NT2/D1 (cell line): ENCODE measurements at regions not wholly inside any gene's neighbourhood (a gene's known extent, or its start where the extent isn't known, plus 50 kb on each side); places are given as distances from the start of the nearest gene placed in this dataset.

Source experiments
- SUZ12 ChIP-seq: IDR thresholded peaks from 2 replicates; pipeline ENCODE4 v1.6.1; 2011; ENCODE audit not compliant: insufficient read length, insufficient read depth; ENCODE audit errors: extremely low read depth
- YY1 ChIP-seq: IDR thresholded peaks from 2 replicates; pipeline ENCODE4 v1.6.1; 2011; ENCODE audit not compliant: insufficient read length, insufficient read depth
- ZNF274 ChIP-seq: IDR thresholded peaks from 2 replicates; pipeline ENCODE4 v1.6.1; 2011; ENCODE audit warnings: mild to moderate bottlenecking, low read depth, low read length

GRCh38 chr5:3027185-3027865, 275.8 kb upstream of the IRX2 start:
- no peak for TF ChIP-seq YY1
- TF ChIP-seq ZNF274 = no peak
- no peak for TF ChIP-seq SUZ12
